Heart left ventricle (tissue), 13 donors: ENCODE measurements at regions not wholly inside any gene's neighbourhood (a gene's known extent, or its start where the extent isn't known, plus 50 kb on each side); places are given as distances from the start of the nearest gene placed in this dataset.
"Not testable (repeated sequence)": the region's sequence is repeated elsewhere in the genome, so short reads cannot be mapped to it uniquely, and the experiment has no call there.

Source experiments
- CTCF ChIP-seq, 12 donors: fragments of 200-600 bp; sonication (generic) in 4 of 12; IDR thresholded peaks; one replicate each; pipeline versions ENCODE4 v1.5.0 to v1.8.0; 2018 to 2022; ENCODE audit warnings: antibody characterized with exemption in 12 of 12, mild to moderate bottlenecking in 5 of 12
- POLR2A ChIP-seq, 2 donors: fragments of 450-650 bp; IDR thresholded peaks; one replicate each; pipeline ENCODE4 v1.6.1; 2017; ENCODE audit warnings: antibody characterized with exemption in 2 of 2, mild to moderate bottlenecking in 2 of 2, moderate library complexity in 2 of 2
- donor health status: ischemic (EF 13 %, LVEDD 7.1; RV severe dilation, severe dysfunction).
- donor health status: DM: no; HTN: yes; CAD: no.
- donor health status: DM: no; HTN: no; CAD: no.
- donor health status: ischemic (EF 25% LVEDD 6.9; RV normal size, moderate dysfunction).
- donor health status: ischemic (EF 25% LVEDD 5.7; RV mildly dilated, moderate dysfunction).
- donor health status: ischemic (EF 35%, LVEDD 5.7; RV mildly dilated, moderate dysfunction).
- donor health status: nonischemic (EF 11% LVEDD 7.7; RV severe dilation, severe dysfunction).
- donor health status: DM: yes; HTN: yes; CAD: no.
- donor health status: PGD.
- donor health status: ischemic (EF 29% LVEDD 5.4; RV normal size, mild dysfunction).
- donor health status: nonischemic (EF 23%, LVEDD 6.1; RV moderate dilation, normal function).

- TF ChIP-seq CTCF, POLR2A (IDR thresholded peaks at IDR 0.05): not testable (repeated sequence)
Observed at GRCh38 chr5:178047943-178048342, 51.9 kb upstream of the PROP1 start.
